ENCODE measurements at regions not wholly inside any gene's neighbourhood (a gene's known extent, or its start where the extent isn't known, plus 50 kb on each side); places are given as distances from the start of the nearest gene placed in this dataset.

DNA sequence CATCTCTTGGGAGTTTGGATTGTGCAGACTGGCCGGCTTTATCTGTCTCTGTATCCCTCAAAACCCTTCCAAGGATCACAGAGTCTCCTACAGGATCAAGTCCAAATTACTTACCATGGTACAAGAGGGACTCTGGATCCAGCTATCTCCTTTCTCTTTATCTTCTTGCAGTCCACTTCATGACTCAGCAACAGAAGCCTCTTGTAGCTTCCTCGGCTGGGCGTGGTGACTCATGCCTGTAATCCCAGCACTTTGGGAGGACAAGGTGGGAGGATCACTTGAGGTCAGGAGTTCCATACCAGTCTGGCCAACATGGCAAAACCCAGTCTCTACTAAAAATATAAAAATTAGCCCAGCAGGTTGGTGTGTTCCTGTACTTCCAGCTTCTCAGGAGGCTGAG, 189.7 kb downstream of the BCAT1 start:
- Histone ChIP-seq H3K4me3 (no peak overlapping the region), H3K36me3 (no peaks in the 10 kb centered on the region), H3K4me1 (peaks cover 0 to 9% (median 2%) of the 10 kb centered on the region in 4 donors), H3K27me3 (no peaks in the 10 kb centered on the region), H3K27ac (no peak overlapping the region), H3K9me3 (no peaks in the 10 kb centered on the region)
- TF ChIP-seq EP300 (IDR thresholded peaks at IDR 0.05): no peak
- TF ChIP-seq, protein P1, sequence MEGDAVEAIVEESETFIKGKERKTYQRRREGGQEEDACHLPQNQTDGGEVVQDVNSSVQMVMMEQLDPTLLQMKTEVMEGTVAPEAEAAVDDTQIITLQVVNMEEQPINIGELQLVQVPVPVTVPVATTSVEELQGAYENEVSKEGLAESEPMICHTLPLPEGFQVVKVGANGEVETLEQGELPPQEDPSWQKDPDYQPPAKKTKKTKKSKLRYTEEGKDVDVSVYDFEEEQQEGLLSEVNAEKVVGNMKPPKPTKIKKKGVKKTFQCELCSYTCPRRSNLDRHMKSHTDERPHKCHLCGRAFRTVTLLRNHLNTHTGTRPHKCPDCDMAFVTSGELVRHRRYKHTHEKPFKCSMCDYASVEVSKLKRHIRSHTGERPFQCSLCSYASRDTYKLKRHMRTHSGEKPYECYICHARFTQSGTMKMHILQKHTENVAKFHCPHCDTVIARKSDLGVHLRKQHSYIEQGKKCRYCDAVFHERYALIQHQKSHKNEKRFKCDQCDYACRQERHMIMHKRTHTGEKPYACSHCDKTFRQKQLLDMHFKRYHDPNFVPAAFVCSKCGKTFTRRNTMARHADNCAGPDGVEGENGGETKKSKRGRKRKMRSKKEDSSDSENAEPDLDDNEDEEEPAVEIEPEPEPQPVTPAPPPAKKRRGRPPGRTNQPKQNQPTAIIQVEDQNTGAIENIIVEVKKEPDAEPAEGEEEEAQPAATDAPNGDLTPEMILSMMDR (IDR thresholded peaks at IDR 0.05): no peak
- TF ChIP-seq POLR2A (IDR thresholded peaks at IDR 0.05): no peak
- no peak for DNase-seq (ENCODE audit: low spot score in 2 of 2)
- 90 to 95% methylated on average over 3 of the region's 3 CpGs for WGBS, 2 donors

DNA sequence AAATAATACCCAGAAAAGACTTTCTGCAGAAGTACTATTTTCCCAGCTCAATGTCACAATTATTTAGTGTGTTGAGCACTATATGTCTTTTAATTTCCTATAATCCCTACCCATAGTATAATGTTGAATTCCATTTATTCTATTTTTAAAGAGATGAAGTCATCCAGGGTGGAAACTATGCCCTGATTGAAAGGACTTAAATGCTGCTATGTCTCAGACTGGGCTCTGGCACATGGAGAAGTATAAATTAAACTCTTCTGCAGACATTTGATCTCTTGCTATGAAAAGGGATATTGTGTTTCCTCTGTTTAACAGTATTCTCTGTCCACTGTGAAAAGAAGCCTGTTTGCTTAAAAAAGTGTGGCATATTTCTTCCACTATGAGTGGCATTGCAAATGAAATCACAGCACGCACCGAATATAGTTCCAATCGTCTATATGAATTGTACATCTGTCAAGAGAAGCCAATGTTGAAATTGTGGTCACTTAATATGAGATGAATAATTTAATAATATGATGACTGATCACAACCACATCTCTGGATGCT, 192.3 kb downstream of the BCAT1 start:
- Histone ChIP-seq H3K4me3 (no peak overlapping the region), H3K4me1 (peaks cover 0 to 9% (median 2%) of the 10 kb centered on the region in 4 donors), H3K36me3 (no peaks in the 10 kb centered on the region), H3K27me3 (no peaks in the 10 kb centered on the region), H3K27ac (no peak overlapping the region), H3K9me3 (no peaks in the 10 kb centered on the region)
- TF ChIP-seq, protein P1 (IDR thresholded peaks at IDR 0.05): no peak
- TF ChIP-seq EP300 (IDR thresholded peaks at IDR 0.05) (no peak), POLR2A (IDR thresholded peaks at IDR 0.05) (no peak)
- WGBS, 2 donors: 55 to 72% methylated on average over 3 of the region's 3 CpGs
- no peak for DNase-seq (ENCODE audit: low spot score in 2 of 2)

DNA sequence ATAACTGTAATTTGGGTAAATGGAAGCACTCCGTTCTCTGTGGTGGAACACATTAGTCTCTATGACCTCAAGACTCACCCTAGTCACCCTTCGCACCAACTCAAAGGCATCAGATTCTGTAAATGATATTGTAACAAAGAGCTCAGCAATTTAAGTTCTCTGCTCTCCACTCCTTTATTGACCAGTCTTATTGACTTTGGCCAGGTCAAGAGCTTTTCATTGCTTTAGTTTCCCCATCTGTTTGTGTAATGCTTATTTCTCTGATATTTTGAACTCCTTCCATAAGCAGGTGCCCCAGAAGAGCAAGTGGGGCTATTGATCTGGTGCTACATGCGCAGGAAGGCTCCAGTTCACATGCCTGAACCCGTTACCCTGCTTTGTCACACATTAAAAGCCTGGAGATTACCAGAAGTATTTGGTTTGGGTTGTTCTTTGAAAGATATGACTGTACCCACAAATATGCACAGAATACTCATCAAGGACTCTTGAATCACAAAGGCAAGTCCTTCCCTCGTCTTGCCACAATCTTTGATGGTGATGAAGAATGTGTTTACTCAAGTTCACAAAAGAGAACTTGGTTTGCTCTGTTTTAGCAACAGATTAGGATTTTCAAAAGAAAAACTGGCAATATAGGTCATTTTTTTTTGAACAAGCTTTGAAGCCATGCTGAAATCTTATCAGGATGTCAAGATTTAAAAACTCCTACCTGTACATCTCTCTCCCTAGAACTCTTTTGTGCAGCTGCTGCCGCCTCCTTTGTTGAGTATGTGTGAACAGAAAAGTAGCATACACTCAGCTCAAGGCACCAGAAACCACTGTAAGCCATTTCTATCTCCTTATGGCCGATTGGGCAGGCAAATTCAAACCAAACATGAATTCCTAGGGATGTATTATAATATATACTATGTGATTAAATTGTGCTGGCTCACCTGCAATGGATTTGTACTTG, 193.9 kb downstream of the BCAT1 start:
- Histone ChIP-seq H3K4me1 (peaks cover 0 to 2% (median under 1%) of the 10 kb centered on the region in 4 donors), H3K27ac (no peak overlapping the region), H3K36me3 (no peaks in the 10 kb centered on the region), H3K27me3 (no peaks in the 10 kb centered on the region), H3K4me3 (no peak overlapping the region), H3K9me3 (no peaks in the 10 kb centered on the region)
- 75 to 79% methylated on average over 7 of the region's 7 CpGs for WGBS, 2 donors
- DNase-seq (ENCODE audit: low spot score in 2 of 2): no peak
- TF ChIP-seq EP300 (IDR thresholded peaks at IDR 0.05) (no peak), POLR2A (IDR thresholded peaks at IDR 0.05) (no peak)

DNA sequence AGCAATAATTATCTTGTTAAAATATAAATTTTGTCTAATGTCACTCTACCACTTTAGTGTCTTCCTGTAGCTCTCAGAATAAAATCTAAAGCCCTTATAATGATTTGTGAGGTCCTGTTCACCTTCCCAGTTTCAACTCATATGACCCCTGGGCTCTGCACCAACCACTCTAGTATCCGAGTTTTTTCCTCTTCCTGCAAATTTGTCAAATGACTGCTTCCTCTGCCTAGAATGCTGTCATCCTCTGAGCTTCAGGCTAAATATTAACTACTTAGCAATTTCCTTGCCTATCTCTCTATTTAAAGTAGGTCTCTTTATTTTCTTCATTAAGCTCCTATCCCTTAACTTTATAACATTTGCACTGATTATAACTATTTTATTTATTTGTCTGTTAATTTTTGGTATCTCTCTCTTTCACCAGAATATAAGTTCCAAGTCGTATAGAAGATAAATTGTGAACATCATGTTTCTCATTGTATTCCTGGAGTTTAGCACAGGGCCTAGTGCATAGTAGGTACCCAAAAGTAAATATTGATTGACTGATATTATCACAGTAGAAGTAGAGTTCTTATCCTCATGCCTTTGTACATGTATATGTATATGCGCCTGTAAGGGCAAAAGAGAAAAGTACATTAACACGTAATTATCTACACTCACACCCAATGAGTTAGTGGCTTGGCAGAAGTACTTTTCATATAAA, 196.0 kb downstream of the BCAT1 start:
- WGBS, 2 donors: 91% methylated on average over 4 of the region's 4 CpGs
- Histone ChIP-seq H3K27me3 (no peaks in the 10 kb centered on the region), H3K4me3 (no peak overlapping the region), H3K9me3 (no peaks in the 10 kb centered on the region), H3K27ac (no peak overlapping the region), H3K36me3 (no peaks in the 10 kb centered on the region), H3K4me1 (no peaks in the 10 kb centered on the region)
- DNase-seq (ENCODE audit: low spot score in 2 of 2): no peak
- TF ChIP-seq EP300 (IDR thresholded peaks at IDR 0.05) (no peak), POLR2A (IDR thresholded peaks at IDR 0.05) (no peak)
- TF ChIP-seq, protein P1 (IDR thresholded peaks at IDR 0.05): no peak

DNA sequence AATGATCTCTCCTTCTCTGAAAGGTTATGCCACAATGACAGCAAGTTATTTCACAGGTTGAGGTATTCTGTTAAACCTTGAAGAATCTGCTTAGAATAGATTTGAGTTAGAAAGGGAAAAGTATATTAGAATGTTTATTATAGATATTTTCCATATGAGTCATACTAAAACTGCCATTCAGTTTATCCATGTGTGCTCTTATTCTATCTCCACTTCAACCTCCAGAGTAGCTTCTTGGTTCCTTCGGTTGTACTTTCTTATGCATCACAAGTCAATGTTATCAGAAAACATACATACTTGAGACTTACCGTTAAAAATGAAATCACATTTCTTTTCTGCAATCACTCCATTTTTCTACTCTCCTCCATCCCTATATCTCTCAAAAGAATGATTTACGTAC, 197.7 kb downstream of the BCAT1 start:
- no peaks in the 10 kb centered on the region for H3K9me3 ChIP-seq
- WGBS, 2 donors: 93 to 94% methylated on average over 3 of the region's 3 CpGs
- no peaks in the 10 kb centered on the region for H3K27me3 ChIP-seq
- DNase-seq (ENCODE audit: low spot score in 2 of 2): no peak
- TF ChIP-seq, protein P1 (IDR thresholded peaks at IDR 0.05): no peak
- TF ChIP-seq POLR2A (IDR thresholded peaks at IDR 0.05) (no peak), EP300 (IDR thresholded peaks at IDR 0.05) (no peak)
- peaks cover 0 to 5% (median 0%) of the 10 kb centered on the region in 4 donors for H3K4me1 ChIP-seq
- no peaks in the 10 kb centered on the region for H3K36me3 ChIP-seq
- H3K4me3 ChIP-seq: no peak overlapping the region
- H3K27ac ChIP-seq: no peak overlapping the region
